BLaER1 treated with 17β-estradiol and CSF1 and Interleukin-3, amounts not matched to agents 10 nM and 100 nM (cell line): ENCODE measurements at regions not wholly inside any gene's neighbourhood (a gene's known extent, or its start where the extent isn't known, plus 50 kb on each side); places are given as distances from the start of the nearest gene placed in this dataset.
"Not testable (repeated sequence)": the region's sequence is repeated elsewhere in the genome, so short reads cannot be mapped to it uniquely, and the experiment has no call there.

Source experiments
- H3K27ac ChIP-seq, 11 experiments: shearing (Covaris generic); formaldehyde crosslinking; 2 replicates each; pipeline ENCODE4 v1.8.1; 2022
- H3K27me3 ChIP-seq, 11 experiments: shearing (Covaris generic); formaldehyde crosslinking; 2 replicates each; pipeline ENCODE4 v1.8.1; 2022
- H3K36me3 ChIP-seq, 11 experiments: shearing (Covaris generic); formaldehyde crosslinking; 2 replicates each; pipeline ENCODE4 v1.8.1; 2022
- H3K4me1 ChIP-seq, 10 experiments: shearing (Covaris generic); formaldehyde crosslinking; 2 replicates each; pipeline ENCODE4 v1.8.1; 2022
- H3K4me2 ChIP-seq, 11 experiments: shearing (Covaris generic); formaldehyde crosslinking; 2 replicates each; pipeline ENCODE4 v1.8.1; 2022
- H3K4me3 ChIP-seq, 10 experiments: shearing (Covaris generic); formaldehyde crosslinking; 2 replicates each; pipeline ENCODE4 v1.8.1; 2022
- H3K9ac ChIP-seq, 11 experiments: shearing (Covaris generic); formaldehyde crosslinking; 2 replicates each; pipeline ENCODE4 v1.8.1; 2022
- H3K9me3 ChIP-seq, 11 experiments: shearing (Covaris generic); formaldehyde crosslinking; replicated peaks in 1 of 11; 2 replicates each; pipeline ENCODE4 v1.8.1; 2022
- H4K20me1 ChIP-seq, 11 experiments: shearing (Covaris generic); formaldehyde crosslinking; 2 replicates each; pipeline ENCODE4 v1.8.1; 2022
- Cebpa-rat ChIP-seq, 11 experiments: shearing (Covaris generic); IDR thresholded peaks; 2 replicates each; pipeline ENCODE4 v1.8.1; 2022

DNA sequence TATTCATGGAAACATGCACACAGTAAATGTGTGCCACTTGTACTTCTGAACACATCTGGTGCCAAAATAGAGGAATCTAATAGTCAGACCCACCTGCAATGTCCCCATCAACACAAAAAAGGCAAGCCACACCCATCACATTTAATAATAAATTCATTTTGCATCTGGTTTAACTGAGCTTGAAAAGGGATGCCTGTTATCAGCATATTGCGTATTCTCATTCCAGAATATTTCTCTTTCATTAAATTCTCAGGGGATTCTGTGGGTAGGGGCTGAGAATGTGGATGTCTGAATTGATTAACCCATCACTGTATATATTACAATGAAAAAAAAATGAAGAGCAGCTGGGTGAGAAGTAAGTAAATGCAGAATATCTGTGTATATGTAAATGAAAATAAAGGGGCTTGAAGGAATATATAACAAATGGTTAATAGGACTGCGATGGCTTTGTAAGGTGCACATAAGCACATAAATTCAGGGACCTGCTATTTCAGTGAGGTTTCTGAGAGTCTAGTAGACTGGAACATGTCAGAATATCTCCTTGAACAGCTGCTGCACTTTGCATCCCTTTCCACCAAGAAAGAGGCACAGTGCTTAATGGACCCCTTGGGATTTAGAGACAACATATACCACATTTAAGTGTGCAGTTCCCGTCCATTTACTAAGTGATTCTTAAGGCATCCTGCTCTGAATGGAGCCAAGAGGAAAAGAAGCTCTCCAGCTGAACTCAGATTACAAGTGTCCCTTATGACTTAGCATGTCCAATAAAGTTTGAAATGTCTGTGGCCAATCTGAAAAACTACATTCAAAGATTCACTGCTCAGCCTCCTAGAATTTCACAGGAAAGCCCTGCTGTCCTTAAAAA is 104.1 kb upstream of the NIPBL start:
- no peak overlapping the region for H3K27ac ChIP-seq
- H3K27me3 ChIP-seq, result no peaks in the 10 kb centered on the region
- no peak overlapping the region for H3K4me3 ChIP-seq
- no peak overlapping the region for H3K9ac ChIP-seq
- H4K20me1 ChIP-seq, result no peaks in the 10 kb centered on the region
- no peak for TF ChIP-seq Cebpa-rat (IDR thresholded peaks at IDR 0.05)
- peaks cover 0 to 17% (median 9%) of the 10 kb centered on the region in 10 experiments; a peak in 10 of 20 replicates for H3K4me1 ChIP-seq
- peak overlapping the region in 6 of 11 experiments; percentile 1 to 32 (median 22); a peak in 5 of 22 replicates for H3K4me2 ChIP-seq
- H3K9me3 ChIP-seq, result peaks cover 12 to 21% (median 14%) of the 10 kb centered on the region in 11 experiments
- no peaks in the 10 kb centered on the region for H3K36me3 ChIP-seq

DNA sequence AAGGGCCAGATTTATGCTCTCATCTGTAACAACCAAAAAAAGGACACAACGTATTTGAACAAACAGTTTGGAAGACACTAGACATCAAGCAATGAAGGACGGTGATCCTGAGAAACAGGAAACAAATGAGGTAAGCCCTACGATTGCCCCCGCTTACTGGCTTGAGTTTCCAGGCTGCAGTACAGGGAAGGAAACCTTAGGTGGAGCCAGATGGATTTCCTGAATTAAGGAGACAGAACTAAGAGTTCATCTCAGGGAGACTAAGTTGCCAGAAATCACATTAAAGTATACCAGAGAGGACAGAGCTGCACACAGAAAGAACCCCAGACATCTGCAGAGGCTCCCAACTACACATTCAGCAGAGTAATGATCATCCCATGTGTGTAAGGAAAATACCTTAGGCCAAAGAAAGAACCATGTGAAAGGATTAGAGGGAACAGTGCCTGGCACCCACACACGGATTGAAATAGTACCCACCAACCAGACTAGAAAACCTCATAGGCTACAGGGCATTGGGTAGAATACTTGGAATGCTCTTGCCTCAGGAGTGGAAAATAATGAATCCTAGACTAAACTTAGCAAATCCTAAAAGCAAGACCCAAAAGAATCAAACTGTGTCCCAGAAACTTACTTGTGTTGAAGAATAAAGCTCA is 99.3 kb upstream of the NIPBL start:
- no peaks in the 10 kb centered on the region for H4K20me1 ChIP-seq
- H3K36me3 ChIP-seq, result no peaks in the 10 kb centered on the region
- H3K4me3 ChIP-seq, result no peak overlapping the region
- peaks cover 0 to 9% (median 8%) of the 10 kb centered on the region in 10 experiments; a peak in 10 of 20 replicates for H3K4me1 ChIP-seq
- no peaks in the 10 kb centered on the region for H3K27me3 ChIP-seq
- no peak overlapping the region for H3K9ac ChIP-seq
- TF ChIP-seq Cebpa-rat (IDR thresholded peaks at IDR 0.05), result no peak
- no peak overlapping the region for H3K4me2 ChIP-seq
- peaks cover under 1 to 12% (median 7%) of the 10 kb centered on the region in 11 experiments; a peak in 15 of 22 replicates for H3K9me3 ChIP-seq
- H3K27ac ChIP-seq, result no peak overlapping the region

DNA sequence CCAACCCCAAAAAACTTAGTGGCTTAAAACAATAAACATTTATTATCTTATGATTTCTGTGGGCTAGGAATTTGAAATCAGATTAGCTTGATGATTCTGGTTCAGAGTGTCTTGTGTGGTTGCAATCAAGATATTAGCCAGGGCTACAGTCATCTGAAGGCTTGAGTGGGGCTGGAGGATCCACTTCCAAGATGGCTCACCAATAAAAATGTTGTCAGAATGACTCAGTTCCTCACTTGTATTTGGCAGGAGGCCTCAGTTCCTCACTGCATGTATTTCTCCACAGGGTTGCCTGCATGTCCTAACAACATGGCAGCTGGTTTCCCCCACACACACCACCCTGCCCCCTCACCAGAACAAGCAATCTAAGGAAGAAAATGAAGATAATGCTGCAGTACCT is 98.2 kb upstream of the NIPBL start:
- Histone ChIP-seq H3K9ac (no peak overlapping the region), H3K9me3 (peaks cover 4 to 23% (median 15%) of the 10 kb centered on the region in 11 experiments; a peak in 17 of 22 replicates), H3K4me1 (no peaks in the 10 kb centered on the region), H3K27ac (no peak overlapping the region), H4K20me1 (no peaks in the 10 kb centered on the region), H3K36me3 (no peaks in the 10 kb centered on the region), H3K4me3 (no peak overlapping the region), H3K4me2 (no peak overlapping the region), H3K27me3 (no peaks in the 10 kb centered on the region)
- no peak for TF ChIP-seq Cebpa-rat (IDR thresholded peaks at IDR 0.05)

DNA sequence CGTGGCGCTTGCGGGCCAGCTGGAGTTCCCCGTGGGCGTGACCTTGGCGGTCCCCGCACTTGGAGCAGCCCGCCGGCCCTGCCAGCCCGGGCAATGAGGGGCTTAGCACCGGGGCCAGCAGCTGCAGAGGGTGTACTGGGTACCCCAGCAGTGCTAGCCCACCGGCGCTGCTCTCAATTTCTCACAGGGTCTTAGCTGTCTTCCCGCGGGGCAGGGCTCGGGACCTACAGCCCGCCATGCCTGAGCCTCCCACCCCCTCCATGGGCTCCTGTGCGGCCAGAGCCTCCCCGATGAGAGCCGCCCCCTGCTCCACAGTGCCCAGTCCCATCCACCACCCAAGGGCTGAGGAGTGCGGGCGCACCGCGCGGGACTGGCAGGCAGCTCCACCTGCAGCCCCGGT is 94.0 kb upstream of the NIPBL start:
- not testable (repeated sequence) for H3K4me2 ChIP-seq

DNA sequence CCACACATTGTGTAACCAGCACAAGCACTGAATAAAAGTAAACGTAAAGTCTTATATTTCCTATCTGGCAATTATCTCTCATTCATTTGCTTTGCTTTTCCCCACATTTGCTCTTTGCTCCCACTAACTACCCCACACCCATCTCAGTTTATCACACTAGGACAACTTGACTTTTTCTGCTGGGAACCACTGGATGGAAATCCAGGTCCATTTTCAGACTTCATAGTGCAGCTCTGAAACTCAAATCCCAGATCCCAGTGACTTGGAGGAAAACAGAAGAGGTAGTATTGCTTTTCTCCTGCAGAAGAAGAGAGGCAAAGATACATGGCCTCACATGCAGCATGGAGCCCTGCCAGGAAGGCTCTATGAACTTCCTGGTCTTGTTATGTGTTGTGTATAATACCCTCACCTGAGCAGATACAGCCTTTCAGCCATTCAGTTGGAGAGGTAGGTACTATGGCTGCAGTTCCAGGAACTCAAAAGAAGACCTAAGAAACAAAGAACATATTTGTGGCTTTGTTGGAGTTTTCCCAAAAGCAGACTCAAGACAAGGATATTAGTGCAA is 90.0 kb upstream of the NIPBL start:
- no peak for TF ChIP-seq Cebpa-rat (IDR thresholded peaks at IDR 0.05)
- peaks cover 0 to 22% (median 12%) of the 10 kb centered on the region in 11 experiments; a peak in 13 of 22 replicates for H3K9me3 ChIP-seq
- H3K27ac ChIP-seq, result no peak overlapping the region
- no peak overlapping the region for H3K9ac ChIP-seq
- H4K20me1 ChIP-seq, result no peaks in the 10 kb centered on the region
- H3K36me3 ChIP-seq, result no peaks in the 10 kb centered on the region
- peaks cover 0 to 24% (median 21%) of the 10 kb centered on the region in 10 experiments; a peak in 16 of 20 replicates for H3K4me1 ChIP-seq
- no peak overlapping the region for H3K4me2 ChIP-seq
- H3K4me3 ChIP-seq, result no peak overlapping the region
- no peaks in the 10 kb centered on the region for H3K27me3 ChIP-seq

More for the DNA sequence above, 94.0 kb upstream of the NIPBL start:
- not testable (repeated sequence) for H3K9ac ChIP-seq, H3K36me3 ChIP-seq, H4K20me1 ChIP-seq, H3K27me3 ChIP-seq, H3K27ac ChIP-seq, H3K4me1 ChIP-seq, H3K4me3 ChIP-seq
- H3K9me3 ChIP-seq, result peaks cover 4 to 26% (median 18%) of the 10 kb centered on the region in 11 experiments; a peak in 17 of 22 replicates

DNA sequence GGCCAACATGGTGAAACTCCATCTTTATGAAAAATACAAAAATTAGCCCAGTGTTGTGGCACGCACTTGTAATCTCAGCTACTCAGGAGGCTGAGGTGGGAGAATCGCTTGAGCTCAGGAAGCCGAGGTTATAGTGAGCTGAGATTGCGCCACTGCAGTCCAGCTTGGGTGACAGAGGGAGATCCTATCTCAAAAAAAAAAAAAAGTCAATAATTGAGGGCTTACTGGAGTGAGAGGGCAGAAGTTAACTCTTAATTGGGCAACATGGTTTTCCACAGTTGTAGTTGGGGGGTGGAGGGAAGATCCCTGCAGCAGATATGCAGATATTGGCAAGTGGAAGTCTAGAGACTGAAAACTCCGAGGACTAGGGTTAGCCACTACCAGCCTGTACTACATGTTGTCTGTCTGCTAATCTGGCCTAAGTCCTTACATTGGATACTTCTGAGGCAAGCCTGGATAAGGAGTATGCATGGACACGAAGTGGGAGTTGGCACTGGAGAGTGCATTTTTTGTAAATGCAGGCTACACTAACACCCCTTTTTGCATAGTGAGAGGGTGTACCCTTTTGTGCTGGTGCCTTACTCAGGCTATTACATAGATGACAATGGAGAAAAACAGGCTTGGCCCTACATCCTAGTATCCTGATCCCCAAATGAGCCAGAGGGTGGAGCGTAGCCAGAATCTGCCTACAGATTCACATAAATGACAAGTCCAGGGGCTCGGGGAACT is 89.0 kb upstream of the NIPBL start:
- H3K4me3 ChIP-seq, result no peak overlapping the region
- H3K9ac ChIP-seq, result no peak overlapping the region
- no peaks in the 10 kb centered on the region for H4K20me1 ChIP-seq
- H3K4me2 ChIP-seq, result peak overlapping the region in 8 of 11 experiments; percentile 4 to 75 (median 45); a peak in 8 of 22 replicates
- no peaks in the 10 kb centered on the region for H3K27me3 ChIP-seq
- peak in 1 of 11 experiments; percentile 37; a peak in 1 of 22 replicates for TF ChIP-seq Cebpa-rat (IDR thresholded peaks at IDR 0.05)
- H3K36me3 ChIP-seq, result no peaks in the 10 kb centered on the region
- H3K4me1 ChIP-seq, result peaks cover 0 to 24% (median 21%) of the 10 kb centered on the region in 10 experiments; a peak in 16 of 20 replicates
- H3K9me3 ChIP-seq, result peaks cover 0 to 19% (median 9%) of the 10 kb centered on the region in 11 experiments; a peak in 13 of 22 replicates
- no peak overlapping the region for H3K27ac ChIP-seq

DNA sequence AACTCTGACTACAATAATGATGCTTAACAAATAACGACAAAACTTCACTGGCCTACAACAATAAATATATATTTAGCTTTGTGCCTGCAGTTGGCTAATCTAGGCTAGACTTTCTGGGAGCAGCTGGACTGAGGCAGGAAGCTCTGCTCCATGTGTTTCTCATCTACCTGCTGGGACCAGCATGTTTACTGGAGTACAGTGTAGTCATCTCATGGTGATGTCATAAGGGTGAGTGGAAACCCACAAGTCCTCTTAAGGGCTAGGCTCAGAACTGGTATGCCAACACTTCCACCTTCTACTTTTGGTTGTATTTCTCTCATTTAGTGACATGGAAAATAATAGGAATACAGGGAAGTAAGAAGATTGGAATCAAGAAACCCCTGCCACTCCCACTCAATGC is 85.7 kb upstream of the NIPBL start:
- no peak overlapping the region for H3K4me3 ChIP-seq
- H3K4me2 ChIP-seq, result no peak overlapping the region
- peaks cover 0 to 24% (median 21%) of the 10 kb centered on the region in 10 experiments; a peak in 16 of 20 replicates for H3K4me1 ChIP-seq
- no peaks in the 10 kb centered on the region for H3K36me3 ChIP-seq
- no peaks in the 10 kb centered on the region for H3K27me3 ChIP-seq
- TF ChIP-seq Cebpa-rat (IDR thresholded peaks at IDR 0.05), result no peak
- no peak overlapping the region for H3K27ac ChIP-seq
- H3K9me3 ChIP-seq, result peaks cover 0 to 8% (median 0%) of the 10 kb centered on the region in 11 experiments; a peak in 1 of 22 replicates
- no peak overlapping the region for H3K9ac ChIP-seq
- no peaks in the 10 kb centered on the region for H4K20me1 ChIP-seq

DNA sequence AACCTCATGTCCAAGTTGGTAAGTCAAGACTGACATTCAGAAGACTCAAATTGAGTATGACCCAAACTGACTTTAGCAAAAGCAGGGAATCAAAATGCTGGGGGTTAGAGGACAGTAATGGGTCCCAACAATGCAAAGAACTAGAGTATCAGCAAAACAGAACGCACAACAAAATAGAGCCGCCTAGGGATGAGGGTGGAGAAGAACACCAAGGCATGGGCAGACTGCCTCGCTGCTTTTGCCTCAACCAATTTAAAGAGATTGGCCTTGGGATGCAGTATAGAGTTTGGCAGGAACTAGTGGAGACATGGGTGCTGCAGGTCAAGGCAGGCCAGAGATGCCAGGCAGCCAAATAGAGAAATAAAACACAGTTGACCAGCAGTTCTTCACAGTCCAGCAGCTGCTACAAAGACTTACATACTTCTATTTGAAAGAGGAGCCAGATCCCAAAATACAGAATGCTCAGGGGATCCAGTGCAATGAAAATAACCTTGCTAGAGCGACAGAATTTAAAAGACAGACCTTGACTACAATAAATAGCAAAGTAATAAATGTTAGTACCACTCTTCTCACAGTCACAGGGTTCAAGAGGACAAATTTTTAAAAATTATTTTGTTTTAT is 83.9 kb upstream of the NIPBL start:
- no peak overlapping the region for H3K4me2 ChIP-seq
- peaks cover 6 to 20% (median 18%) of the 10 kb centered on the region in 10 experiments; a peak in 17 of 20 replicates for H3K4me1 ChIP-seq
- H3K36me3 ChIP-seq, result no peaks in the 10 kb centered on the region
- H3K27ac ChIP-seq, result no peak overlapping the region
- peaks cover 0 to 8% (median 0%) of the 10 kb centered on the region in 11 experiments; a peak in 1 of 22 replicates for H3K9me3 ChIP-seq
- TF ChIP-seq Cebpa-rat (IDR thresholded peaks at IDR 0.05), result no peak
- no peak overlapping the region for H3K4me3 ChIP-seq
- no peak overlapping the region for H3K9ac ChIP-seq
- H4K20me1 ChIP-seq, result no peaks in the 10 kb centered on the region
- H3K27me3 ChIP-seq, result no peaks in the 10 kb centered on the region
